ENCODE measurements at regions not wholly inside any gene's neighbourhood (a gene's known extent, or its start where the extent isn't known, plus 50 kb on each side); places are given as distances from the start of the nearest gene placed in this dataset.

DNA sequence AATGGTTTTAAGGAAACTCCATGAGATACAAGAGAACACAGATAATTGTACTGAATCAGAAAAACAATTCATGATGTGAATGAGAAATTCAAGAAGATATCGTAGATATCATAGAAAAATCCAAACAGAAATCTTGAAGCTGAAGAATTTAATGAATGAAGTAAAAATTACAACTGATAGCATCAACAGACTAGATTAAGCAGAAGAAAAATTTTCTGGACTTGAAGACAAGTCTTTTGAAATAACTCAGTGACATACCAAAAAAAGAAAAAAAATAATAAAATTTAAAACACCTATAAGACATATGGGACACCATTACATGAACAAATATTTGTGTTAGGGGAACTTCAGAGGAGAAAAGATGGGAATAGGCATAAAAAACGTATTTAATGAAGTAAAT, 122.8 kb upstream of the SYT10 start:
- no peaks in the 10 kb centered on the region for H3K4me1 ChIP-seq (ENCODE audit: low read length)
- TF ChIP-seq EZH2phosphoT487 (IDR thresholded peaks at IDR 0.05; ENCODE audit: low read length) (no peak), EZH2 (optimal IDR thresholded peaks at IDR 0.05; ENCODE audit: low read depth, low read length) (no peak)
- TF ChIP-seq, protein P1, sequence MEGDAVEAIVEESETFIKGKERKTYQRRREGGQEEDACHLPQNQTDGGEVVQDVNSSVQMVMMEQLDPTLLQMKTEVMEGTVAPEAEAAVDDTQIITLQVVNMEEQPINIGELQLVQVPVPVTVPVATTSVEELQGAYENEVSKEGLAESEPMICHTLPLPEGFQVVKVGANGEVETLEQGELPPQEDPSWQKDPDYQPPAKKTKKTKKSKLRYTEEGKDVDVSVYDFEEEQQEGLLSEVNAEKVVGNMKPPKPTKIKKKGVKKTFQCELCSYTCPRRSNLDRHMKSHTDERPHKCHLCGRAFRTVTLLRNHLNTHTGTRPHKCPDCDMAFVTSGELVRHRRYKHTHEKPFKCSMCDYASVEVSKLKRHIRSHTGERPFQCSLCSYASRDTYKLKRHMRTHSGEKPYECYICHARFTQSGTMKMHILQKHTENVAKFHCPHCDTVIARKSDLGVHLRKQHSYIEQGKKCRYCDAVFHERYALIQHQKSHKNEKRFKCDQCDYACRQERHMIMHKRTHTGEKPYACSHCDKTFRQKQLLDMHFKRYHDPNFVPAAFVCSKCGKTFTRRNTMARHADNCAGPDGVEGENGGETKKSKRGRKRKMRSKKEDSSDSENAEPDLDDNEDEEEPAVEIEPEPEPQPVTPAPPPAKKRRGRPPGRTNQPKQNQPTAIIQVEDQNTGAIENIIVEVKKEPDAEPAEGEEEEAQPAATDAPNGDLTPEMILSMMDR (IDR thresholded peaks at IDR 0.05; ENCODE audit: low read length), result no peak
- H3K27ac ChIP-seq (ENCODE audit: low read length), result no peak overlapping the region
- no peak overlapping the region for H3K9ac ChIP-seq (ENCODE audit: low read length)
- DNase-seq, result no peak
- no peaks in the 10 kb centered on the region for H3K36me3 ChIP-seq (replicated peaks; ENCODE audit: insufficient read depth, low read length)
- H2AFZ ChIP-seq (ENCODE audit: low read length), result no peak overlapping the region
- H3K4me3 ChIP-seq (ENCODE audit: low read length), result no peak overlapping the region
- H3K4me2 ChIP-seq (ENCODE audit: low read depth, low read length), result no peak overlapping the region
- no peaks in the 10 kb centered on the region for H3K27me3 ChIP-seq (replicated peaks; ENCODE audit: insufficient read depth, low read length)
- H4K20me1 ChIP-seq (ENCODE audit: insufficient read depth, low read length), result no peaks in the 10 kb centered on the region; the same call in 1 of the 2 replicates
- H3K79me2 ChIP-seq (ENCODE audit: low read length), result no peaks in the 10 kb centered on the region
- H3K9me2 ChIP-seq (replicated peaks; ENCODE audit: insufficient read depth, low read length), result no peaks in the 10 kb centered on the region
- no peaks in the 10 kb centered on the region for H3K9me3 ChIP-seq (replicated peaks; ENCODE audit: insufficient read depth, low read length)
- no peaks in the 10 kb centered on the region for H3F3A ChIP-seq (ENCODE audit: insufficient read depth, low read length)

DNA sequence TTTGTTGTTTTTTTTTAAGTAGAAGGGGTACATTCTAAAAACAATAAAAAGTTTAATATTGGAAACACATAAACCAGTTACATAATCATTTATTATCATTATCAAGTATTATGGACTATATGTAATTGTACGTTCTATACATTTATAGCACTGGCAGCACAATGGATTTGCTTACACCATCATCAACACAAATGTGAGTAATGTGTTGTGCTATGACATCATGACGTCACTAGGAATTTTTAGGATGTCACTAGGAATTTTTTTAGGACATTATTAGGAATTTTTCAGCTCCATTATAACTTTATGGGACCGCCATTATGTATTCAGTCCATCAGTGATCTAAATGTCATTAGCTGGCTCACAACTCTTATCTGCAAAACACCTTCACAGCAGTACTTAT, 126.8 kb upstream of the SYT10 start:
- Histone ChIP-seq H3K9me2 (replicated peaks; ENCODE audit: insufficient read depth, low read length) (no peaks in the 10 kb centered on the region), H4K20me1 (ENCODE audit: insufficient read depth, low read length) (no peaks in the 10 kb centered on the region; the same call in 1 of the 2 replicates), H3K4me2 (ENCODE audit: low read depth, low read length) (no peak overlapping the region), H3K9ac (ENCODE audit: low read length) (no peak overlapping the region), H3K36me3 (replicated peaks; ENCODE audit: insufficient read depth, low read length) (no peaks in the 10 kb centered on the region), H2AFZ (ENCODE audit: low read length) (no peak overlapping the region), H3K27me3 (replicated peaks; ENCODE audit: insufficient read depth, low read length) (no peaks in the 10 kb centered on the region), H3K79me2 (ENCODE audit: low read length) (no peaks in the 10 kb centered on the region), H3K27ac (ENCODE audit: low read length) (no peak overlapping the region), H3K4me3 (ENCODE audit: low read length) (no peak overlapping the region), H3K9me3 (replicated peaks; ENCODE audit: insufficient read depth, low read length) (no peaks in the 10 kb centered on the region), H3K4me1 (ENCODE audit: low read length) (no peaks in the 10 kb centered on the region), H3F3A (ENCODE audit: insufficient read depth, low read length) (no peaks in the 10 kb centered on the region)
- TF ChIP-seq, protein P1 (IDR thresholded peaks at IDR 0.05; ENCODE audit: low read length), result no peak
- no peak for TF ChIP-seq EZH2phosphoT487 (IDR thresholded peaks at IDR 0.05; ENCODE audit: low read length)
- TF ChIP-seq EZH2 (optimal IDR thresholded peaks at IDR 0.05; ENCODE audit: low read depth, low read length), result no peak
- DNase-seq, result no peak

DNA sequence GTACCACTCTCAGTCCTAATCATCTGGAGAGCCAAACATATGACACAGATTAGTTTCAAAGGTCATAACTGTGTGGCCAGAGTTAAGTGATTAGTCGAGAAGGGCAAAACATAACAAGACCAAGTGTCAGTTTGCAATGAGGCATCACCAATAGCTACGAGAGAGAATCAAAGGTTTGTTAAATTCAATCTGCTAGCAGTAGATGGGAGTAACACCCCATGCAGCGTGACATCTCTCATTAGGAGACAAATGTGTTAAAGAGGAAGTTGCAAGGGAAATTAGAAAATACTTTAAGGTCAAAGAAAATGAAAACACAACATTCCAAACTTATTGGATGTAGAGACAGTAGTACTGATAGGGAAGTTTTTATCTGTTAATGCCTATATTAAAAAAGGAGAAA, 135.7 kb upstream of the SYT10 start:
- TF ChIP-seq, protein P1 (IDR thresholded peaks at IDR 0.05; ENCODE audit: low read length), result no peak
- no peak for TF ChIP-seq EZH2 (optimal IDR thresholded peaks at IDR 0.05; ENCODE audit: low read depth, low read length)
- no peaks in the 10 kb centered on the region for H3K9me3 ChIP-seq (replicated peaks; ENCODE audit: insufficient read depth, low read length)
- H3K4me2 ChIP-seq (ENCODE audit: low read depth, low read length), result no peak overlapping the region
- H3K27me3 ChIP-seq (replicated peaks; ENCODE audit: insufficient read depth, low read length), result no peaks in the 10 kb centered on the region
- H2AFZ ChIP-seq (ENCODE audit: low read length), result no peak overlapping the region
- no peaks in the 10 kb centered on the region for H3K36me3 ChIP-seq (replicated peaks; ENCODE audit: insufficient read depth, low read length)
- no peak overlapping the region for H3K4me3 ChIP-seq (ENCODE audit: low read length)
- no peaks in the 10 kb centered on the region for H3K4me1 ChIP-seq (ENCODE audit: low read length)
- H3K27ac ChIP-seq (ENCODE audit: low read length), result no peak overlapping the region
- no peak overlapping the region for H3K9ac ChIP-seq (ENCODE audit: low read length)
- no peaks in the 10 kb centered on the region for H4K20me1 ChIP-seq (ENCODE audit: insufficient read depth, low read length)
- DNase-seq, result no peak
- H3K9me2 ChIP-seq (replicated peaks; ENCODE audit: insufficient read depth, low read length), result no peaks in the 10 kb centered on the region
- H3F3A ChIP-seq (ENCODE audit: insufficient read depth, low read length), result no peaks in the 10 kb centered on the region
- no peaks in the 10 kb centered on the region for H3K79me2 ChIP-seq (ENCODE audit: low read length)
